Adrenal gland (tissue), 9 donors: ENCODE measurements at regions not wholly inside any gene's neighbourhood (a gene's known extent, or its start where the extent isn't known, plus 50 kb on each side); places are given as distances from the start of the nearest gene placed in this dataset.

ENCODE experiments used
- DNase-seq, 7 donors: peaks; one replicate each; pipeline ENCODE4 v3.0.0-alpha.2; 2019 to 2020
- H3K27ac ChIP-seq, 5 donors: fragments of 200-600 bp; sonication (generic) in 4 of 5; 1 replicate in 3 of 5; 2 replicates in 2 of 5; pipeline versions ENCODE4 v1.5.1 to v1.8.0; 2016 to 2020; ENCODE audit warnings: mild to moderate bottlenecking in 1 of 5
- H3K27me3 ChIP-seq: fragments of 200-600 bp; 2 replicates; pipeline ENCODE4 v1.8.0; 2021
- H3K36me3 ChIP-seq, 2 donors: fragments of 200-600 bp; replicated peaks in 1 of 2; 1 replicate in 1 of 2; 2 replicates in 1 of 2; pipeline versions ENCODE4 v1.5.1 to v1.8.0; 2018 to 2022
- H3K4me1 ChIP-seq, 2 donors: fragments of 200-600 bp; replicated peaks in 1 of 2; 1 replicate in 1 of 2; 2 replicates in 1 of 2; pipeline versions ENCODE4 v1.5.1 to v1.8.0; 2018 to 2021
- H3K4me3 ChIP-seq, 4 donors: fragments of 200-600 bp; sonication (generic) in 3 of 4; one replicate each; pipeline ENCODE4 v1.5.1; 2016 to 2018
- H3K9me3 ChIP-seq, 3 donors: fragments of 200-600 bp; sonication (generic) in 1 of 3; replicated peaks in 1 of 3; 1 replicate in 2 of 3; 2 replicates in 1 of 3; pipeline versions ENCODE4 v1.5.1 to v1.8.0; 2016 to 2021
- CTCF ChIP-seq, 6 experiments: fragments of 450-650 bp in 4 of 6; fragments of 200-600 bp in 2 of 6; sonication (generic) in 1 of 6; IDR thresholded peaks; 1 replicate in 5 of 6; 2 replicates in 1 of 6; pipeline versions ENCODE4 v1.5.1 to v1.8.0; 2016 to 2021; ENCODE audit warnings: antibody characterized with exemption in 6 of 6, mild to moderate bottlenecking in 2 of 6, moderate library complexity in 1 of 6
- POLR2A ChIP-seq, 2 donors: fragments of 450-650 bp; IDR thresholded peaks; one replicate each; pipeline ENCODE4 v1.6.1; 2017; ENCODE audit warnings: antibody characterized with exemption in 2 of 2, mild to moderate bottlenecking in 2 of 2, moderate library complexity in 1 of 2
- WGBS, 4 donors: extraction: QIAGEN DNeasy Blood & Tissue Kit in 2 of 4; methylation state at CpG; one replicate each; pipeline versions ENCODE4 v1.1.5 to v1.1.7; 2013 to 2017; 5-methylcytosine and 5-hydroxymethylcytosine counted together
- intact Hi-C, 2 donors: fragments of 100-400 bp; cut with DNase I; formaldehyde crosslinking; loops; one replicate each; pipeline versions ENCODE4 v1.14.1 to v1.15.0; 2022 to 2023
- donor health status: healthy with polysubstance abuse.
- donor health status: Bipolar disorder and iron deficiency.
- donor health status: DM: yes; HTN: yes; CAD: no.
- donor health status: DM: no; HTN: no; CAD: no.
- donor health status: DM: no; HTN: no; CAD: no.

- TF ChIP-seq CTCF (IDR thresholded peaks at IDR 0.05) (no peak), POLR2A (IDR thresholded peaks at IDR 0.05) (no peak)
- Histone ChIP-seq H3K36me3 (no peaks in the 10 kb centered on the region), H3K27ac (no peak overlapping the region), H3K4me3 (no peak overlapping the region), H3K4me1 (no peaks in the 10 kb centered on the region), H3K27me3 (no peaks in the 10 kb centered on the region), H3K9me3 (no peaks in the 10 kb centered on the region)
- intact Hi-C loops = no loop called here
- DNase-seq = no peak
- WGBS, 4 donors = 60 to 68% (median 65%) methylated on average over 2 of the region's 2 CpGs
Measured at GRCh38 chr2:181320638-181321037, 136.5 kb upstream of the ITGA4 start.

GRCh38 chr2:181324912-181325311 lies 132.3 kb upstream of the ITGA4 start:
- Histone ChIP-seq H3K9me3 (no peaks in the 10 kb centered on the region), H3K27ac (no peak overlapping the region), H3K4me3 (no peak overlapping the region), H3K4me1 (no peaks in the 10 kb centered on the region), H3K27me3 (no peaks in the 10 kb centered on the region), H3K36me3 (no peaks in the 10 kb centered on the region)
- TF ChIP-seq POLR2A (IDR thresholded peaks at IDR 0.05) (no peak), CTCF (IDR thresholded peaks at IDR 0.05) (no peak)
- no peak for DNase-seq
- intact Hi-C loops = no loop called here

- H3K27me3 ChIP-seq = no peaks in the 10 kb centered on the region
- H3K9me3 ChIP-seq = no peaks in the 10 kb centered on the region
- intact Hi-C loops = no loop called here
- H3K4me1 ChIP-seq = no peaks in the 10 kb centered on the region
- DNase-seq = no peak
- TF ChIP-seq POLR2A (IDR thresholded peaks at IDR 0.05) (no peak), CTCF (IDR thresholded peaks at IDR 0.05) (no peak)
- H3K27ac ChIP-seq = no peak overlapping the region
- H3K36me3 ChIP-seq = no peaks in the 10 kb centered on the region
- WGBS, 4 donors = 52 to 61% (median 56%) methylated on average over 2 of the region's 2 CpGs
- no peak overlapping the region for H3K4me3 ChIP-seq
Measured at GRCh38 chr2:181326661-181327060, 130.5 kb upstream of the ITGA4 start.

- no peak overlapping the region for H3K4me3 ChIP-seq
- no peaks in the 10 kb centered on the region for H3K36me3 ChIP-seq
- no peak for DNase-seq
- H3K4me1 ChIP-seq = no peaks in the 10 kb centered on the region
- no peaks in the 10 kb centered on the region for H3K9me3 ChIP-seq
- intact Hi-C loops = no loop called here
- TF ChIP-seq CTCF (IDR thresholded peaks at IDR 0.05) (no peak), POLR2A (IDR thresholded peaks at IDR 0.05) (no peak)
- 65 to 77% (median 74%) methylated on average over 1 of the region's 1 CpG for WGBS, 4 donors
- H3K27ac ChIP-seq = no peak overlapping the region
- H3K27me3 ChIP-seq = no peaks in the 10 kb centered on the region
Measured at GRCh38 chr2:181330286-181330685, 126.9 kb upstream of the ITGA4 start.
